Ectodermal cell (in vitro differentiated cells): ENCODE measurements at regions not wholly inside any gene's neighbourhood (a gene's known extent, or its start where the extent isn't known, plus 50 kb on each side); places are given as distances from the start of the nearest gene placed in this dataset.

Experiments
- H3K27ac ChIP-seq: 2 replicates; pipeline ENCODE4 v1.7.0; 2013; ENCODE audit warnings: mild to moderate bottlenecking, low read depth, low read length; ENCODE audit not compliant: insufficient read depth, poor library complexity, severe bottlenecking
- H3K27me3 ChIP-seq: 2 replicates; pipeline ENCODE4 v1.7.0; 2013; ENCODE audit warnings: mild to moderate bottlenecking, low read length; ENCODE audit not compliant: insufficient read depth, control insufficient read depth, poor library complexity, severe bottlenecking
- H3K36me3 ChIP-seq: one replicate; pipeline ENCODE4 v1.7.0; 2013; ENCODE audit warnings: low read length; ENCODE audit not compliant: control insufficient read depth, insufficient read depth
- H3K4me1 ChIP-seq: one replicate; pipeline ENCODE4 v1.7.0; 2013; ENCODE audit warnings: low read length; ENCODE audit not compliant: control insufficient read depth, insufficient read depth
- H3K4me3 ChIP-seq: 2 replicates; pipeline ENCODE4 v1.7.0; 2013; ENCODE audit warnings: low read depth, low read length, control low read depth; ENCODE audit not compliant: insufficient read depth
- H3K9me3 ChIP-seq: 2 replicates; pipeline ENCODE4 v1.7.0; 2013; ENCODE audit warnings: mild to moderate bottlenecking, low read length, moderate library complexity; ENCODE audit not compliant: control insufficient read depth
- WGBS, 2 experiments: methylation state at CpG; one replicate each; pipeline ENCODE4 v1.1.7; 2013; ENCODE audit warnings: missing lambda C conversion rate in 2 of 2; 5-methylcytosine and 5-hydroxymethylcytosine counted together

GRCh38 chr6:139632840-139633239 lies 258.4 kb upstream of the CITED2 start:
- Histone ChIP-seq H3K4me3 (no peak overlapping the region), H3K36me3 (no peaks in the 10 kb centered on the region), H3K27ac (no peak overlapping the region), H3K27me3 (no peaks in the 10 kb centered on the region), H3K9me3 (no peaks in the 10 kb centered on the region), H3K4me1 (no peaks in the 10 kb centered on the region)
- WGBS, 2 experiments = 92 to 94% methylated on average over 1 of the region's 1 CpG

GRCh38 chr6:139628270-139628669 lies 253.8 kb upstream of the CITED2 start:
- Histone ChIP-seq H3K9me3 (no peaks in the 10 kb centered on the region), H3K27me3 (no peaks in the 10 kb centered on the region), H3K4me1 (peaks cover 14% of the 10 kb centered on the region), H3K36me3 (no peaks in the 10 kb centered on the region), H3K4me3 (no peak overlapping the region), H3K27ac (no peak overlapping the region)
- WGBS, 2 experiments = 100% methylated on average over 1 of the region's 1 CpG

GRCh38 chr6:139627091-139627490 lies 252.6 kb upstream of the CITED2 start:
- Histone ChIP-seq H3K9me3 (no peaks in the 10 kb centered on the region), H3K27me3 (no peaks in the 10 kb centered on the region), H3K36me3 (no peaks in the 10 kb centered on the region), H3K4me1 (peaks cover 14% of the 10 kb centered on the region), H3K27ac (no peak overlapping the region), H3K4me3 (no peak overlapping the region)
- WGBS, 2 experiments = 11 to 12% methylated on average over 1 of the region's 1 CpG

GRCh38 chr6:139625998-139626975 lies 251.8 kb upstream of the CITED2 start:
- Histone ChIP-seq H3K4me3 (no peak overlapping the region), H3K4me1 (peaks cover 14% of the 10 kb centered on the region), H3K9me3 (no peaks in the 10 kb centered on the region)

GRCh38 chr6:139625081-139625939 lies 250.9 kb upstream of the CITED2 start:
- no peak overlapping the region for H3K4me3 ChIP-seq

More at GRCh38 chr6:139625998-139626975, 251.8 kb upstream of the CITED2 start:
- no peaks in the 10 kb centered on the region for H3K36me3 ChIP-seq
- 37 to 44% methylated on average over 2 to 5 of the region's 5 CpGs for WGBS, 2 experiments
- no peak overlapping the region for H3K27ac ChIP-seq
- no peaks in the 10 kb centered on the region for H3K27me3 ChIP-seq

GRCh38 chr6:139623372-139623771 lies 248.9 kb upstream of the CITED2 start:
- H3K27ac ChIP-seq = no peak overlapping the region

More at GRCh38 chr6:139625081-139625939, 250.9 kb upstream of the CITED2 start:
- H3K36me3 ChIP-seq = no peaks in the 10 kb centered on the region
- peaks cover 14% of the 10 kb centered on the region for H3K4me1 ChIP-seq
- H3K27ac ChIP-seq = no peak overlapping the region
- H3K9me3 ChIP-seq = no peaks in the 10 kb centered on the region
- 89 to 92% methylated on average over 6 of the region's 6 CpGs for WGBS, 2 experiments
- no peaks in the 10 kb centered on the region for H3K27me3 ChIP-seq

GRCh38 chr6:139613496-139613895 lies 239.0 kb upstream of the CITED2 start:
- Histone ChIP-seq H3K9me3 (no peaks in the 10 kb centered on the region), H3K4me3 (no peak overlapping the region), H3K27me3 (no peaks in the 10 kb centered on the region), H3K4me1 (no peaks in the 10 kb centered on the region), H3K36me3 (no peaks in the 10 kb centered on the region), H3K27ac (no peak overlapping the region)
- 97 to 100% methylated on average over 1 of the region's 1 CpG for WGBS, 2 experiments

More at GRCh38 chr6:139623372-139623771, 248.9 kb upstream of the CITED2 start:
- Histone ChIP-seq H3K4me1 (peaks cover 14% of the 10 kb centered on the region), H3K9me3 (no peaks in the 10 kb centered on the region), H3K36me3 (no peaks in the 10 kb centered on the region), H3K27me3 (no peaks in the 10 kb centered on the region), H3K4me3 (no peak overlapping the region)
- WGBS, 2 experiments = 90 to 93% methylated on average over 4 of the region's 4 CpGs

- Histone ChIP-seq H3K4me1 (peaks cover 10% of the 10 kb centered on the region), H3K9me3 (no peaks in the 10 kb centered on the region), H3K27ac (no peak overlapping the region), H3K4me3 (no peak overlapping the region), H3K27me3 (no peaks in the 10 kb centered on the region), H3K36me3 (no peaks in the 10 kb centered on the region)
These were observed 237.7 kb upstream of the CITED2 start for GRCh38 chr6:139612135-139612465.

- 58% methylated on average over 6 to 7 of the region's 8 CpGs for WGBS, 2 experiments
- no peak overlapping the region for H3K4me3 ChIP-seq
- no peaks in the 10 kb centered on the region for H3K36me3 ChIP-seq
- H3K4me1 ChIP-seq = peaks cover 15% of the 10 kb centered on the region
- H3K27ac ChIP-seq = no peak overlapping the region
- no peaks in the 10 kb centered on the region for H3K27me3 ChIP-seq
- H3K9me3 ChIP-seq = no peaks in the 10 kb centered on the region
These were observed 237.1 kb upstream of the CITED2 start for GRCh38 chr6:139611327-139612134.
